ENCODE measurements at regions not wholly inside any gene's neighbourhood (a gene's known extent, or its start where the extent isn't known, plus 50 kb on each side); places are given as distances from the start of the nearest gene placed in this dataset.

GRCh38 chr1:5720045-5720444 lies 272.2 kb downstream of the NPHP4 start:
- no peak for TF ChIP-seq POLR2A (IDR thresholded peaks at IDR 0.05)
- no peak for TF ChIP-seq CTCF (IDR thresholded peaks at IDR 0.05)

All from prostate gland (tissue), 2 donors.